NB4 (cell line): ENCODE measurements at regions not wholly inside any gene's neighbourhood (a gene's known extent, or its start where the extent isn't known, plus 50 kb on each side); places are given as distances from the start of the nearest gene placed in this dataset.

Source experiments
- TF ChIP-seq, protein P1 (sequence below): IDR thresholded peaks from one replicate; pipeline ENCODE4 v1.5.1; 2012; ENCODE audit warnings: low read depth, low read length
- TF ChIP-seq, protein P2 (sequence below): IDR thresholded peaks from 2 replicates; pipeline ENCODE4 v1.6.1; 2011; ENCODE audit warnings: low read depth, low read length

DNA sequence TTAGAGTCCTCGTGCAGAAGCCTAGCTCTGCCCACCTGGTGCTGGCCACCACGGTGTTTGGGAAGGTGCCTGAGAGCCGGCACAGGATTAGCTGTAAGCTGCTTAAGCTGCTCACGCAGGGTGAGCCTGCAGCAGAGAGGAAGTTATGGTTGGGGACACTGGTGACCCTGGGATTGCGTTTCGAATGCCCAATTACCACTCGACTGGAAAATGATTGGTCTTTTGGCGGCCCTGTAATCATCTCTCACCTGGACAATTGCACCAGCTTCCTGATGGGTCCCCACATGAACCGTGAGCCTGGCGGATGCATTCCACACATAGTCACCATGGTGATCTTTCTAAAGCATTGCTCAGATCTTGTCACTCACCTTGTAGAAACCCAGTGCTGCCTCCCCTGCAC lies 442.3 kb upstream of the ZMIZ1 start:
- TF ChIP-seq, protein P1, sequence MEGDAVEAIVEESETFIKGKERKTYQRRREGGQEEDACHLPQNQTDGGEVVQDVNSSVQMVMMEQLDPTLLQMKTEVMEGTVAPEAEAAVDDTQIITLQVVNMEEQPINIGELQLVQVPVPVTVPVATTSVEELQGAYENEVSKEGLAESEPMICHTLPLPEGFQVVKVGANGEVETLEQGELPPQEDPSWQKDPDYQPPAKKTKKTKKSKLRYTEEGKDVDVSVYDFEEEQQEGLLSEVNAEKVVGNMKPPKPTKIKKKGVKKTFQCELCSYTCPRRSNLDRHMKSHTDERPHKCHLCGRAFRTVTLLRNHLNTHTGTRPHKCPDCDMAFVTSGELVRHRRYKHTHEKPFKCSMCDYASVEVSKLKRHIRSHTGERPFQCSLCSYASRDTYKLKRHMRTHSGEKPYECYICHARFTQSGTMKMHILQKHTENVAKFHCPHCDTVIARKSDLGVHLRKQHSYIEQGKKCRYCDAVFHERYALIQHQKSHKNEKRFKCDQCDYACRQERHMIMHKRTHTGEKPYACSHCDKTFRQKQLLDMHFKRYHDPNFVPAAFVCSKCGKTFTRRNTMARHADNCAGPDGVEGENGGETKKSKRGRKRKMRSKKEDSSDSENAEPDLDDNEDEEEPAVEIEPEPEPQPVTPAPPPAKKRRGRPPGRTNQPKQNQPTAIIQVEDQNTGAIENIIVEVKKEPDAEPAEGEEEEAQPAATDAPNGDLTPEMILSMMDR = no peak
- TF ChIP-seq, protein P2, sequence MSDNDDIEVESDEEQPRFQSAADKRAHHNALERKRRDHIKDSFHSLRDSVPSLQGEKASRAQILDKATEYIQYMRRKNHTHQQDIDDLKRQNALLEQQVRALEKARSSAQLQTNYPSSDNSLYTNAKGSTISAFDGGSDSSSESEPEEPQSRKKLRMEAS = no peak
